OCI-LY3 (cell line): ENCODE measurements at regions not wholly inside any gene's neighbourhood (a gene's known extent, or its start where the extent isn't known, plus 50 kb on each side); places are given as distances from the start of the nearest gene placed in this dataset.

Experiments used
- H2AFZ ChIP-seq: fragments of 200-600, 300-600 bp; shearing (Covaris generic); 2 replicates; pipeline ENCODE4 v1.6.0; 2014; ENCODE audit warnings: antibody characterized with exemption, low read depth, low read length
- H3K27ac ChIP-seq: fragments of 200-600, 300-600 bp; sonication (generic); 2 replicates; pipeline ENCODE4 v1.5.1; 2014; ENCODE audit warnings: mild to moderate bottlenecking, low read length, moderate library complexity, mixed read lengths
- H3K27me3 ChIP-seq: fragments of 200-600, 300-600 bp; sonication (generic); 2 replicates; pipeline ENCODE4 v1.6.1; 2014; ENCODE audit warnings: low read depth, low read length, mixed read lengths
- H3K36me3 ChIP-seq: fragments of 200-600, 300-600 bp; sonication (generic); replicated peaks from 2 replicates; pipeline ENCODE3; 2014; ENCODE audit warnings: low read depth, low read length, mixed read lengths
- H3K4me1 ChIP-seq: fragments of 300-600, 200-600 bp; sonication (generic); 2 replicates; pipeline ENCODE4 v1.6.1; 2014; ENCODE audit warnings: low read length, mixed read lengths
- H3K4me2 ChIP-seq: fragments of 200-600, 300-600 bp; sonication (generic); 2 replicates; pipeline ENCODE4 v1.6.1; 2014; ENCODE audit warnings: low read length, mixed read lengths
- H3K4me3 ChIP-seq: fragments of 300-600, 200-600 bp; sonication (generic); 2 replicates; pipeline ENCODE4 v1.5.1; 2014; ENCODE audit warnings: antibody characterized with exemption, mild to moderate bottlenecking, low read length, moderate library complexity
- H3K79me2 ChIP-seq: fragments of 300-600, 200-600 bp; shearing (Covaris generic); 2 replicates; pipeline ENCODE4 v1.6.1; 2014; ENCODE audit warnings: mild to moderate bottlenecking, low read length, mixed read lengths
- H3K9ac ChIP-seq: fragments of 300-600, 200-600 bp; shearing (Covaris generic); 2 replicates; pipeline ENCODE4 v1.6.0; 2014; ENCODE audit warnings: mild to moderate bottlenecking, low read length, moderate library complexity
- H3K9me3 ChIP-seq: fragments of 200-600, 300-600 bp; shearing (Covaris generic); 2 replicates; pipeline ENCODE4 v1.6.1; 2014; ENCODE audit warnings: low read length, mixed read lengths; ENCODE audit not compliant: insufficient read depth
- H4K20me1 ChIP-seq: fragments of 200-600, 300-600 bp; sonication (generic); 2 replicates; pipeline ENCODE4 v1.6.1; 2016; ENCODE audit warnings: low read length, mixed read lengths; ENCODE audit not compliant: insufficient read depth
- EZH2phosphoT487 ChIP-seq: fragments of 200-600 bp; shearing (Covaris generic); IDR thresholded peaks from 2 replicates; pipeline ENCODE4 v1.6.1; 2018; ENCODE audit warnings: antibody characterized with exemption, mixed run types, low read depth
- TF ChIP-seq, protein P1 (sequence below): fragments of 200-600, 300-600 bp; sonication (generic); IDR thresholded peaks from 2 replicates; pipeline ENCODE4 v1.5.1; 2014; ENCODE audit warnings: antibody characterized with exemption, low read length, low read depth

- Histone ChIP-seq H3K9me3 (no peaks in the 10 kb centered on the region), H3K4me3 (no peak overlapping the region), H3K27me3 (0 out of 2 replicates have a peak, but pooled peaks cover 3% of the 10 kb centered on the region), H4K20me1 (no peaks in the 10 kb centered on the region), H3K27ac (no peak overlapping the region), H3K4me1 (no peaks in the 10 kb centered on the region), H3K9ac (no peak overlapping the region), H3K79me2 (no peaks in the 10 kb centered on the region), H2AFZ (no peak overlapping the region), H3K36me3 (no peaks in the 10 kb centered on the region), H3K4me2 (no peak overlapping the region)
- TF ChIP-seq, protein P1, sequence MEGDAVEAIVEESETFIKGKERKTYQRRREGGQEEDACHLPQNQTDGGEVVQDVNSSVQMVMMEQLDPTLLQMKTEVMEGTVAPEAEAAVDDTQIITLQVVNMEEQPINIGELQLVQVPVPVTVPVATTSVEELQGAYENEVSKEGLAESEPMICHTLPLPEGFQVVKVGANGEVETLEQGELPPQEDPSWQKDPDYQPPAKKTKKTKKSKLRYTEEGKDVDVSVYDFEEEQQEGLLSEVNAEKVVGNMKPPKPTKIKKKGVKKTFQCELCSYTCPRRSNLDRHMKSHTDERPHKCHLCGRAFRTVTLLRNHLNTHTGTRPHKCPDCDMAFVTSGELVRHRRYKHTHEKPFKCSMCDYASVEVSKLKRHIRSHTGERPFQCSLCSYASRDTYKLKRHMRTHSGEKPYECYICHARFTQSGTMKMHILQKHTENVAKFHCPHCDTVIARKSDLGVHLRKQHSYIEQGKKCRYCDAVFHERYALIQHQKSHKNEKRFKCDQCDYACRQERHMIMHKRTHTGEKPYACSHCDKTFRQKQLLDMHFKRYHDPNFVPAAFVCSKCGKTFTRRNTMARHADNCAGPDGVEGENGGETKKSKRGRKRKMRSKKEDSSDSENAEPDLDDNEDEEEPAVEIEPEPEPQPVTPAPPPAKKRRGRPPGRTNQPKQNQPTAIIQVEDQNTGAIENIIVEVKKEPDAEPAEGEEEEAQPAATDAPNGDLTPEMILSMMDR: no peak
- no peak for TF ChIP-seq EZH2phosphoT487
These were observed 89.2 kb upstream of the IGSF21 start for GRCh38 chr1:18018366-18018765.

DNA sequence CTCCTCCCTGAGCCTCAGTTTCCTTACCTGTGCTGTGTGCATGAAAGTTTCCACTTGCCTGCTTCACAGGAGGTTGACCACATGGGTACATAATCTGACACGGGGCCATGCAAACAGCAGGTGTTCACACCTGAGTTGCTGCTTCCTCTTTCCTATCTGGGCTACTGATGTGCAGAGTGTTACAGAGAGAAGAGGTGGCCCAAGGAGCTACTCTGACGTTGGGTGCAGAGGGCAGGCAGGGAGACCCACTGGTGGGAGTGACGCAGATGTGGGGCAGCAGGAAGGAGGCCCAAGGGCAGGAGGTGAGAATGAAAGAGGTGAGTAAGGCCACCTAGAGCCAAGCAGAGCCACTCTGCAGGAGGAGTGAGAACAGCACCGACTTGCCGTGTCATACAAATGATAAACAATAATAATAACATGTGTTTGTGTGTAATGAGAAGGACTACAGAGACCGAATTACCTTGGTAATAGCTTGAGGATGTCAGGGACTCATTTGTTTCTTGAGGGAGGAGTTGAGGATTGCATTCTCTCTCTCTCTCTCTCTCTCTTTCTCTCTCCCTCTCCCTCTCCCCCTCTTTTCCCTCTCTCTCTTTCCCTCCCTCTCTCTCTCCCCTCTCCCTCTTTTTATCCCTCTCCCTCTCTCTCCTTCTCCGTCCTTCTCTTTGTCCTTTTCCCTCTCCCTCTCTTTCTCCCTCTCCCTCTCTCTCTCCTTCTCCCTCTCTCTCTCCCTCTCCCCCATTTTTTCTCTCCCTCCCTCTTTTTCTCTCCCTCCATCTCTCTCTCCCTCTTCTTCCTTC is 87.4 kb upstream of the IGSF21 start:
- H3K9me3 ChIP-seq: no peaks in the 10 kb centered on the region
- H3K79me2 ChIP-seq: no peaks in the 10 kb centered on the region
- H3K4me3 ChIP-seq: no peak overlapping the region
- no peaks in the 10 kb centered on the region for H3K4me1 ChIP-seq
- no peak overlapping the region for H3K9ac ChIP-seq
- no peaks in the 10 kb centered on the region for H3K36me3 ChIP-seq
- H2AFZ ChIP-seq: no peak overlapping the region
- no peak for TF ChIP-seq EZH2phosphoT487
- TF ChIP-seq, protein P1: no peak
- no peak overlapping the region for H3K27ac ChIP-seq
- H3K4me2 ChIP-seq: no peak overlapping the region
- H3K27me3 ChIP-seq: 0 out of 2 replicates have a peak, but pooled peaks cover 3% of the 10 kb centered on the region
- H4K20me1 ChIP-seq: no peaks in the 10 kb centered on the region

GRCh38 chr1:18021242-18021641 is 86.4 kb upstream of the IGSF21 start:
- Histone ChIP-seq H3K27me3 (0 out of 2 replicates have a peak, but pooled peaks cover 3% of the 10 kb centered on the region), H3K4me1 (no peaks in the 10 kb centered on the region), H3K9ac (no peak overlapping the region), H4K20me1 (no peaks in the 10 kb centered on the region), H2AFZ (no peak overlapping the region), H3K4me3 (no peak overlapping the region), H3K27ac (no peak overlapping the region), H3K9me3 (no peaks in the 10 kb centered on the region), H3K79me2 (no peaks in the 10 kb centered on the region), H3K36me3 (no peaks in the 10 kb centered on the region), H3K4me2 (no peak overlapping the region)
- no peak for TF ChIP-seq EZH2phosphoT487
- TF ChIP-seq, protein P1: no peak

DNA sequence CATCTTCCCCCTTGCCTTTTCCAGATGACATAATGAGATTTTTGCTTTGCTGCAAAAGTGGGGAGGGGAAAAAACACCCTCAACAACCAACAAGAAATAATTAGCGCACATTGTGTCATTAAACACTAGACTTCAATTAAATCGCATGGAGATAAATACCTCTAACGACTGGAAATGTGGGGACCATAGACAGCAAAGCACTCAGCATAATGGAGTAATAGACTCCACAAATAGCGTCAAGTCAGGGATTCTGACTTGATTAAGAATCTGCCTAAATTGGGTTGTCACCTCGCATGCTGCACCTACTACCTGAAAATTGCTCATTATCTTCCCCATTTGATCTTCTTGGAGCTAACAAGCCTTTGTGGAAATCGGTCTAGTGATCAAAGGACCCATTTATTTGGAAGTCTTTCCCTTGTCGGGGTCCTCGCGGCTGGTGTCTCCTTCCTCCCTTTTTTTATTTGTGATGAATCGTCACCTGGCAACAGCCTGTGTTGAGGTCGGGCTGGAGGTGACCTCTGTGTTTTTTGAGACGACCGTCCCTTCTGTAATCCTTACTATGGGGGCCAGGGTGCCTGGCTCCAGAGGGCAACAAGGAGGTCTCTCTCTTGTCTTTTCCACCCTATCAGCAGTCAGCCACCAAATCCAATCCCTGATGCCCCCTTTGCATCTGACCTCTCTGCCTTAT is 75.3 kb upstream of the IGSF21 start:
- no peak overlapping the region for H3K27ac ChIP-seq
- no peaks in the 10 kb centered on the region for H3K79me2 ChIP-seq
- TF ChIP-seq EZH2phosphoT487: no peak
- TF ChIP-seq, protein P1: no peak
- no peaks in the 10 kb centered on the region for H4K20me1 ChIP-seq
- H3K4me1 ChIP-seq: no peaks in the 10 kb centered on the region
- no peaks in the 10 kb centered on the region for H3K9me3 ChIP-seq
- H2AFZ ChIP-seq: no peak overlapping the region
- H3K4me3 ChIP-seq: no peak overlapping the region
- H3K27me3 ChIP-seq: no peaks in the 10 kb centered on the region
- H3K36me3 ChIP-seq: no peaks in the 10 kb centered on the region
- H3K9ac ChIP-seq: no peak overlapping the region
- H3K4me2 ChIP-seq: no peak overlapping the region
